GM10248 (cell line): ENCODE measurements at regions not wholly inside any gene's neighbourhood (a gene's known extent, or its start where the extent isn't known, plus 50 kb on each side); places are given as distances from the start of the nearest gene placed in this dataset.

ENCODE experiments used
- CTCF ChIA-PET: fragments of 300-600 bp; sonication (Branson Sonifier 250); formaldehyde crosslinking; extraction: SDS; loops from one replicate; lab custom pipeline; 2021; ENCODE audit warnings: antibody characterized with exemption; lab: Yijun Ruan, JAX
- POLR2A ChIA-PET: fragments of 350-650 bp; sonication (Branson Sonifier 250); formaldehyde crosslinking; extraction: SDS; loops from one replicate; lab custom pipeline; 2020; ENCODE audit warnings: antibody characterized with exemption; lab: Yijun Ruan, JAX
- DNase-seq: peaks from one replicate; pipeline ENCODE4 v3.0.0; 2012; ENCODE audit errors: extremely low spot score
- CTCF ChIP-seq: IDR thresholded peaks from 2 replicates; pipeline ENCODE4 v1.5.1; 2012; ENCODE audit warnings: mild to moderate bottlenecking, low read depth; ENCODE audit errors: extremely low read depth, missing control alignments, control extremely low read depth

GRCh38 chr3:194982472-194982871 lies 288.5 kb downstream of the XXYLT1 start:
- ChIA-PET POLR2A (no interaction called here), CTCF (no interaction called here)
- no peak for DNase-seq
- TF ChIP-seq CTCF, result no peak

GRCh38 chr3:194983121-194983520 lies 287.8 kb downstream of the XXYLT1 start:
- ChIA-PET POLR2A (no interaction called here), CTCF (no interaction called here)
- no peak for TF ChIP-seq CTCF
- DNase-seq, result no peak

GRCh38 chr3:194983620-194984019 lies 287.3 kb downstream of the XXYLT1 start:
- ChIA-PET CTCF (no interaction called here), POLR2A (no interaction called here)
- TF ChIP-seq CTCF, result no peak
- DNase-seq, result no peak

GRCh38 chr3:194984066-194984465 lies 286.9 kb downstream of the XXYLT1 start:
- CTCF ChIA-PET, result no interaction called here
- DNase-seq, result no peak
- POLR2A ChIA-PET, result no interaction called here

GRCh38 chr3:194984622-194985021 lies 286.3 kb downstream of the XXYLT1 start:
- no peak for TF ChIP-seq CTCF
- DNase-seq, result no peak
- CTCF ChIA-PET, result interaction anchor here (1.7 kb wide), 1 partner anchor 12 kb away, joined by 5 read pairs; no protein-coding TSS in a partner anchor
- POLR2A ChIA-PET, result no interaction called here

More at GRCh38 chr3:194984066-194984465, 286.9 kb downstream of the XXYLT1 start:
- TF ChIP-seq CTCF, result no peak

- no peak for TF ChIP-seq CTCF
- CTCF ChIA-PET, result interaction anchor here (1.3 to 1.7 kb wide), 3 partner anchors 12 to 119 kb away, joined by 3 to 5 read pairs (median 4); no protein-coding TSS in a partner anchor
- POLR2A ChIA-PET, result no interaction called here
- no peak for DNase-seq
Observed at GRCh38 chr3:194985031-194985578, 285.9 kb downstream of the XXYLT1 start.
